ENCODE measurements at regions not wholly inside any gene's neighbourhood (a gene's known extent, or its start where the extent isn't known, plus 50 kb on each side); places are given as distances from the start of the nearest gene placed in this dataset.
"Not testable (repeated sequence)": the region's sequence is repeated elsewhere in the genome, so short reads cannot be mapped to it uniquely, and the experiment has no call there.

- DNase-seq = no peak
- Mint-ChIP-seq H3K4me1 (no peaks in the 10 kb centered on the region), H3K9me3 (no peaks in the 10 kb centered on the region), H3K4me3 (no peak overlapping the region), H3K27me3 (ENCODE audit: low read depth, poor library complexity) (peaks cover 21% of the 10 kb centered on the region), H3K27ac (no peak overlapping the region), H3K36me3 (ENCODE audit: low read depth) (no peaks in the 10 kb centered on the region)
- TF ChIP-seq CTCF (IDR thresholded peaks at IDR 0.05) = no peak
Measured at GRCh38 chr16:48684148-48684547, 74.2 kb upstream of the N4BP1 start.

- no peaks in the 10 kb centered on the region for H3K36me3 Mint-ChIP-seq (ENCODE audit: low read depth)
- no peak overlapping the region for H3K27ac Mint-ChIP-seq
- no peaks in the 10 kb centered on the region for H3K4me1 Mint-ChIP-seq
- H3K4me3 Mint-ChIP-seq = no peak overlapping the region
- no peaks in the 10 kb centered on the region for H3K9me3 Mint-ChIP-seq
- DNase-seq = no peak
- peaks cover 15% of the 10 kb centered on the region for H3K27me3 Mint-ChIP-seq (ENCODE audit: low read depth, poor library complexity)
- no peak for TF ChIP-seq CTCF (IDR thresholded peaks at IDR 0.05)
Measured at GRCh38 chr16:48682971-48683370, 73.0 kb upstream of the N4BP1 start.

- Mint-ChIP-seq H3K36me3 (ENCODE audit: low read depth) (no peaks in the 10 kb centered on the region), H3K27me3 (ENCODE audit: low read depth, poor library complexity) (peaks cover 7% of the 10 kb centered on the region), H3K4me3 (no peak overlapping the region), H3K27ac (no peak overlapping the region), H3K4me1 (no peaks in the 10 kb centered on the region), H3K9me3 (no peaks in the 10 kb centered on the region)
- no peak for TF ChIP-seq CTCF (IDR thresholded peaks at IDR 0.05)
- no peak for DNase-seq
Measured at GRCh38 chr16:48681520-48681919, 71.5 kb upstream of the N4BP1 start.

- TF ChIP-seq CTCF (IDR thresholded peaks at IDR 0.05) = no peak
- Mint-ChIP-seq H3K4me1 (no peaks in the 10 kb centered on the region), H3K9me3 (no peaks in the 10 kb centered on the region), H3K27ac (no peak overlapping the region), H3K4me3 (no peak overlapping the region), H3K27me3 (ENCODE audit: low read depth, poor library complexity) (peaks cover 7% of the 10 kb centered on the region), H3K36me3 (ENCODE audit: low read depth) (no peaks in the 10 kb centered on the region)
- DNase-seq = no peak
Measured at GRCh38 chr16:48680881-48681280, 70.9 kb upstream of the N4BP1 start.

GRCh38 chr16:48676836-48677235, 66.9 kb upstream of the N4BP1 start:
- Mint-ChIP-seq H3K27me3 (ENCODE audit: low read depth, poor library complexity) (peaks cover 10% of the 10 kb centered on the region), H3K36me3 (ENCODE audit: low read depth) (no peaks in the 10 kb centered on the region), H3K9me3 (peaks cover 14% of the 10 kb centered on the region), H3K4me3 (no peak overlapping the region), H3K4me1 (no peaks in the 10 kb centered on the region), H3K27ac (no peak overlapping the region)
- TF ChIP-seq CTCF (IDR thresholded peaks at IDR 0.05) = no peak
- DNase-seq = no peak

GRCh38 chr16:48668184-48668583, 58.2 kb upstream of the N4BP1 start:
- peaks cover 15% of the 10 kb centered on the region for H3K27me3 Mint-ChIP-seq (ENCODE audit: low read depth, poor library complexity)
- H3K36me3 Mint-ChIP-seq (ENCODE audit: low read depth); DNase-seq; H3K4me3 Mint-ChIP-seq; H3K27ac Mint-ChIP-seq; H3K4me1 Mint-ChIP-seq: not testable (repeated sequence)
- H3K9me3 Mint-ChIP-seq = peaks cover 39% of the 10 kb centered on the region

Measured in nephron progenitor cell (in vitro differentiated cells).